ENCODE measurements at regions not wholly inside any gene's neighbourhood (a gene's known extent, or its start where the extent isn't known, plus 50 kb on each side); places are given as distances from the start of the nearest gene placed in this dataset.

GRCh38 chr5:58354827-58355226 is 105.1 kb downstream of the PLK2 start:
- intact Hi-C loops (cut with micrococcal nuclease; ENCODE audit: unreplicated experiment): no loop called here
- CTCF ChIA-PET: no interaction called here
- BruUV-seq (replicated peaks): no TSS peak

GRCh38 chr5:58353992-58354391 is 105.9 kb downstream of the PLK2 start:
- intact Hi-C loops (cut with micrococcal nuclease; ENCODE audit: unreplicated experiment): no loop called here

More at GRCh38 chr5:58354827-58355226, 105.1 kb downstream of the PLK2 start:
- no peak overlapping the region for H3K4me3 ChIP-seq (ENCODE audit: low read depth in 2 of 2, low read length in 2 of 2)
- POLR2A ChIA-PET: no interaction called here
- no peak for TF ChIP-seq TCF7L2 (IDR thresholded peaks at IDR 0.05; ENCODE audit: low read depth, low read length)
- no peak for TF ChIP-seq POLR2AphosphoS5 (IDR thresholded peaks at IDR 0.05; ENCODE audit: low read depth, low read length)
- TF ChIP-seq, protein P1, sequence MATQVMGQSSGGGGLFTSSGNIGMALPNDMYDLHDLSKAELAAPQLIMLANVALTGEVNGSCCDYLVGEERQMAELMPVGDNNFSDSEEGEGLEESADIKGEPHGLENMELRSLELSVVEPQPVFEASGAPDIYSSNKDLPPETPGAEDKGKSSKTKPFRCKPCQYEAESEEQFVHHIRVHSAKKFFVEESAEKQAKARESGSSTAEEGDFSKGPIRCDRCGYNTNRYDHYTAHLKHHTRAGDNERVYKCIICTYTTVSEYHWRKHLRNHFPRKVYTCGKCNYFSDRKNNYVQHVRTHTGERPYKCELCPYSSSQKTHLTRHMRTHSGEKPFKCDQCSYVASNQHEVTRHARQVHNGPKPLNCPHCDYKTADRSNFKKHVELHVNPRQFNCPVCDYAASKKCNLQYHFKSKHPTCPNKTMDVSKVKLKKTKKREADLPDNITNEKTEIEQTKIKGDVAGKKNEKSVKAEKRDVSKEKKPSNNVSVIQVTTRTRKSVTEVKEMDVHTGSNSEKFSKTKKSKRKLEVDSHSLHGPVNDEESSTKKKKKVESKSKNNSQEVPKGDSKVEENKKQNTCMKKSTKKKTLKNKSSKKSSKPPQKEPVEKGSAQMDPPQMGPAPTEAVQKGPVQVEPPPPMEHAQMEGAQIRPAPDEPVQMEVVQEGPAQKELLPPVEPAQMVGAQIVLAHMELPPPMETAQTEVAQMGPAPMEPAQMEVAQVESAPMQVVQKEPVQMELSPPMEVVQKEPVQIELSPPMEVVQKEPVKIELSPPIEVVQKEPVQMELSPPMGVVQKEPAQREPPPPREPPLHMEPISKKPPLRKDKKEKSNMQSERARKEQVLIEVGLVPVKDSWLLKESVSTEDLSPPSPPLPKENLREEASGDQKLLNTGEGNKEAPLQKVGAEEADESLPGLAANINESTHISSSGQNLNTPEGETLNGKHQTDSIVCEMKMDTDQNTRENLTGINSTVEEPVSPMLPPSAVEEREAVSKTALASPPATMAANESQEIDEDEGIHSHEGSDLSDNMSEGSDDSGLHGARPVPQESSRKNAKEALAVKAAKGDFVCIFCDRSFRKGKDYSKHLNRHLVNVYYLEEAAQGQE (IDR thresholded peaks at IDR 0.05; ENCODE audit: insufficient read depth in 1 of 2, low read depth in 2 of 2, low read length in 1 of 2): no peak
- no peak for TF ChIP-seq SIN3A (IDR thresholded peaks at IDR 0.05; ENCODE audit: borderline replicate concordance, insufficient read depth, low read depth, low read length)
- TF ChIP-seq, protein P2, sequence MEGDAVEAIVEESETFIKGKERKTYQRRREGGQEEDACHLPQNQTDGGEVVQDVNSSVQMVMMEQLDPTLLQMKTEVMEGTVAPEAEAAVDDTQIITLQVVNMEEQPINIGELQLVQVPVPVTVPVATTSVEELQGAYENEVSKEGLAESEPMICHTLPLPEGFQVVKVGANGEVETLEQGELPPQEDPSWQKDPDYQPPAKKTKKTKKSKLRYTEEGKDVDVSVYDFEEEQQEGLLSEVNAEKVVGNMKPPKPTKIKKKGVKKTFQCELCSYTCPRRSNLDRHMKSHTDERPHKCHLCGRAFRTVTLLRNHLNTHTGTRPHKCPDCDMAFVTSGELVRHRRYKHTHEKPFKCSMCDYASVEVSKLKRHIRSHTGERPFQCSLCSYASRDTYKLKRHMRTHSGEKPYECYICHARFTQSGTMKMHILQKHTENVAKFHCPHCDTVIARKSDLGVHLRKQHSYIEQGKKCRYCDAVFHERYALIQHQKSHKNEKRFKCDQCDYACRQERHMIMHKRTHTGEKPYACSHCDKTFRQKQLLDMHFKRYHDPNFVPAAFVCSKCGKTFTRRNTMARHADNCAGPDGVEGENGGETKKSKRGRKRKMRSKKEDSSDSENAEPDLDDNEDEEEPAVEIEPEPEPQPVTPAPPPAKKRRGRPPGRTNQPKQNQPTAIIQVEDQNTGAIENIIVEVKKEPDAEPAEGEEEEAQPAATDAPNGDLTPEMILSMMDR (IDR thresholded peaks at IDR 0.05): no peak
- peak overlapping the region; percentile 40; the same call in 1 of the 2 replicates for H3K27ac ChIP-seq (ENCODE audit: low read length)
- no peaks in the 10 kb centered on the region for H3K27me3 ChIP-seq (ENCODE audit: control insufficient read depth, insufficient read depth, low read length)
- in situ Hi-C loops (cut with HindIII; ENCODE audit: low pct_unique_long_range_greater_than_20kb, low sequenced_read_pairs): no loop called here
- DNase-seq (ENCODE audit: low read depth, low spot score) (no peak), ATAC-seq (no peak)
- no peaks in the 10 kb centered on the region for H3K9me3 ChIP-seq (ENCODE audit: control insufficient read depth, insufficient read depth, low read depth, low read length)
- no peaks in the 10 kb centered on the region for H3K36me3 ChIP-seq (ENCODE audit: control insufficient read depth, insufficient read depth, low read length)
- 0 out of 2 replicates have a peak, but pooled peaks cover 3% of the 10 kb centered on the region for H3K4me1 ChIP-seq (ENCODE audit: control insufficient read depth, insufficient read depth, low read length)

More at GRCh38 chr5:58353992-58354391, 105.9 kb downstream of the PLK2 start:
- no peaks in the 10 kb centered on the region for H3K36me3 ChIP-seq (ENCODE audit: control insufficient read depth, insufficient read depth, low read length)
- H3K27ac ChIP-seq (ENCODE audit: low read length): peak overlapping the region; percentile 42; the same call in 1 of the 2 replicates
- ChIA-PET CTCF (no interaction called here), POLR2A (no interaction called here)
- H3K4me3 ChIP-seq (ENCODE audit: low read depth in 2 of 2, low read length in 2 of 2): no peak overlapping the region
- DNase-seq (ENCODE audit: low read depth, low spot score) (no peak), ATAC-seq (no peak)
- in situ Hi-C loops (cut with HindIII; ENCODE audit: low pct_unique_long_range_greater_than_20kb, low sequenced_read_pairs): no loop called here
- no peaks in the 10 kb centered on the region for H3K27me3 ChIP-seq (ENCODE audit: control insufficient read depth, insufficient read depth, low read length)
- TF ChIP-seq SIN3A (IDR thresholded peaks at IDR 0.05; ENCODE audit: borderline replicate concordance, insufficient read depth, low read depth, low read length) (no peak), TCF7L2 (IDR thresholded peaks at IDR 0.05; ENCODE audit: low read depth, low read length) (no peak), POLR2AphosphoS5 (IDR thresholded peaks at IDR 0.05; ENCODE audit: low read depth, low read length) (no peak)
- TF ChIP-seq, protein P1 (IDR thresholded peaks at IDR 0.05; ENCODE audit: insufficient read depth in 1 of 2, low read depth in 2 of 2, low read length in 1 of 2): no peak
- TF ChIP-seq, protein P2 (IDR thresholded peaks at IDR 0.05): no peak
- no peaks in the 10 kb centered on the region for H3K9me3 ChIP-seq (ENCODE audit: control insufficient read depth, insufficient read depth, low read depth, low read length)
- H3K4me1 ChIP-seq (ENCODE audit: control insufficient read depth, insufficient read depth, low read length): 0 out of 2 replicates have a peak, but pooled peaks cover 3% of the 10 kb centered on the region
- BruUV-seq (replicated peaks): no TSS peak

All from Panc1 (cell line).